Amniotic stem cell (primary cell): ENCODE measurements at regions not wholly inside any gene's neighbourhood (a gene's known extent, or its start where the extent isn't known, plus 50 kb on each side); places are given as distances from the start of the nearest gene placed in this dataset.

Experiments used
- DNase-seq: peaks from one replicate; lab custom pipeline; 2025; lab: John Stamatoyannopoulos, UW

DNA sequence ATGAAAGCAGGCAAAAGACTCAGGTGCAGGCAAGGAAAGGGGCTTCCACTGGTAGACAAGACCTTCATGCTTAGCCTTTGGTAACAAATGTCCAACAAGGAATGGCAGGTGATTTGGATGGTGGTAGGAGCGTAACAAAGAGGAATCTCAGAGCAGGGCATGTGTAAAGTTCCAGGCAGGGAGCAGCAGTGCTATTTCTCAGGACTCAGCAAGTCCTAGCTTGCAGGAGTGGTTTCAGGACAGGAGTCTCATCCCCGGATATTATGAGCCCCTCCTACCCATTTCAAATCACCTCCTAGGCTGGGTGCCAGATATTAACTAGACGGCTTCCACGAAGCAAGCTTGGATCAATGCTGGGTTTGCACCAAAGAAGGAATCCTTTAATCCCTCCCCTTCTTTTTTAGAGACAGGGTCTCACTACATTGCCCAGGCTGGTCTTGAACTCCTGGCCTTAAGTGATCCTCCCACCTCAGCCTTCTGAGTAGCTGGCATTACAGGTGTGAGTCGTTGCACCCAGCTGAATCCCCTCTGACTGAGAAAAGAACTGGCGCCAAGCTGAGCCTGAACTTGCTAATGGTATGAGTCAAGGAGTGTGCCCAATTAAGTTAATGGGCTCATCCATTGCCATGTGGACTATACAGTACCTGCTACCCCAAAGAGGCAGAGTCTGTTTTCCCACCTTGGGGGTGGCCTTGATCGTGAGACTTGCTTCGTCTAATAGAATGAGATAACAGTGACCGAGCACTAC, 190.3 kb downstream of the ARL4C start:
- no peak for DNase-seq

DNA sequence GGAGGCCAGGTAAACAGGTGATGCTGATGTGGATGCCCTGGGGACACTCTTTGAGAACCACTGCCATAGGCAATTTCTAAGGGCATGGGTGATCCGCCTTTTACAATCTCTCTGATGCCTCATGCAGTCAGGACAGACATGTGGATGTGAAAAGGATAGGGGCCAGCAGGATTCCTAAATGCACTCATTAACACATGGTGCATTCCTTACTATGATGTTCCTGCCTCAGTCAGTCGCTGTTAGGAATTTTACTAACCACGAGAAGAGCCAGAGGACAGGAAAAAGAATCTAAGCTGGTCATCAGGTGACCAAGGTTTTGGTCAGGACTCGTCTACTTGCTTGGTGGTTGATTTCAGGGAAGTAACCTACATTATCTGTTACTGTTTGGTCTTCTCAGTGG, 191.0 kb downstream of the ARL4C start:
- no peak for DNase-seq

- DNase-seq = no peak
Measured at GRCh38 chr2:234304950-234305349, 191.9 kb downstream of the ARL4C start.

GRCh38 chr2:234302664-234302991, 194.3 kb downstream of the ARL4C start:
- no peak for DNase-seq

DNA sequence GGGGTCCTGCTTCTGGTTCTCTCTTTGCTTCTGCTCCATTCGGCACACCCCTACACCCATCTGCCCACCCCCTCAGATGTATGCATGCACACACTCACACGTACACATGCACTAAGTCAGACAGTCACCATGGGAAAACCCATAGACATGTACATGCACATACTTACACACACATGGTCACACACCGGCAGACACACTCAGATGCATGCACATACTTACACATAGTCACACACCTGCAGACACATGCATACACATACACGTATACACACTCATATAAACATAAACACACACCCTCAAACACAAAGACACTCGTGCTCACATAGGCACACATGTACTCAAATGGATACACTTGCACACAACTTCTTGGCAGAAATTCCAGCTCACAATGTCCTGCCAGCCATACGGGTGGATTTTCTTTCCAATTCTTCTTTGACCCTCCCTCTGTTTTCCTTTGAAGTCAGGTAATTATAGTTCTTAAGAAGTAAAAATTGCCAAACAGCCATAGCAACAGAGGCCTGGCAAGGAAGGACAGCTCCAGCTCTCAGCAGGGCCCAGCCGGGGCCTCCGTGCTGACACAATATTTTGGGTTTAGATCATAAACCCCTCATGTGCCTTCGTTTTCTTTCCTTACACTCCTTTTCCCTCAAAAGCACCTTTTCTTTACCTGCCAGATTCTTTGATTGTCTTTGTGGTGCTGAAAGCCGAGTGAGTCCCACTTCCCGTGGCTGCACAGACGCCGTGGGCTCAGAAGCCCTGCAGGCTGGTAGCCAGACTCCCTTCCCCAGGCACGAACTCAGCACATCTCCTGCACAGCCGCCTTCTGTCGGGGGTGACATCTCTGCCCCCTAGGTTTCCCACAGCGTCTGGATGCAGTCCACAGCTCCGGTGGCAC, 195.7 kb downstream of the ARL4C start:
- DNase-seq = no peak

GRCh38 chr2:234300391-234300925, 196.4 kb downstream of the ARL4C start:
- no peak for DNase-seq

DNA sequence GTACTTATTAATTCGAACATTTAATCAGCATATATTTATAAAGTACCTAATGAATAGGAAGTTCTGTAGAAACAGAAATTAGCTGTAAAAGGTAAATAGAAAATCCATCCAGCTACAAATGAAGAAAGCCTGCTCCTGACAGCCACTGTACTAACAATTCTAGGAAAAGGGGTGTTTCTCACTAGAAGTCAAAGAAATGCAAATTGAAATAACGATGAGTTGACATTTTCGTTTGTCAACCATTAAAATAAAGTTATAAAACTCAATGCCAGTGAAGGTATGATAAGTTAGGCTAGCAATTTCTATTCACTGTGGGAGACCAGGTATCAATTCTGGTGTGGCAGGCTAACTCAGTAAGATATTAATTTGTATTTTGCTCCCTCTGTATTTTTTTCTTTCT, 198.0 kb downstream of the ARL4C start:
- DNase-seq = no peak

DNA sequence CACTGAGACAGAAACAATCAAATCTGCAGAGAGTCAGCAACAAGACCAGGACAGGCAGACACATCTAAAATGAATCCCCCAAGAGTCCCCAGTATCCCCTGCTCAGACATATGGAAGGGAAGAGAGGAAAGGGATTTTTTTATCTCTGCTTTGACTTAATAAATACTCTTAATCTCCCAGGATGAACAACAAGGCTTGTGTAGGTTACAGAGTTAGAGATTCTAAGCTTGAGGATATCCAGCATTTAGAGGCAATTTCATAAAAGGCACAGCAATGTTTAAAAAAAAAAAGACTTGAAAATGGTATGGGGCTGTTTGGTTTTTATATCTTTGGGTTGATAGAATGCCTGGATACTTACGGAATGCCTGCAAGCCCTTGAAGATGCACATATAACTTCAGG, 199.9 kb downstream of the ARL4C start:
- DNase-seq = no peak

DNA sequence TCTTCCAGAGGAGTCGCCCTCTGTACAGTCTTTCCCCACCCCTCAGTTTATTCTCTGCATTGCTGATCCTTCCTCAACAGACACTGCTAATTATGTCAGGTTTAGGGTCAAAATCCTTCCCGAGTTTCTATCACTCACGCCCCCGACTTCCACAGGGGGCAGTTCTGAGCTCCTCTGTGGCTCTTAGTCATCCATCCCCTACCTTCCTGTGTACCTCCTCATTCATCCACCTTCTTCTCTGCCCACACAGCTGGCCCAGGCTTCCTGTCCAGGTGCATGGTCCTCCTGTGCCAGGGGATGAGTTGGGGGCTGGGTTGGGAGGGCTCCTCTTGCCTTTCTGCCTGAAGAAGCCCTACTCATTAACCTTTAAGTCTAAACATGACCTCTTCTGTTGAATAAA, 202.9 kb downstream of the ARL4C start:
- no peak for DNase-seq

- DNase-seq = no peak
Measured at GRCh38 chr2:234292962-234293243, 204.0 kb downstream of the ARL4C start.

- DNase-seq = no peak
Measured at GRCh38 chr2:234292205-234292961, 204.5 kb downstream of the ARL4C start.

DNA sequence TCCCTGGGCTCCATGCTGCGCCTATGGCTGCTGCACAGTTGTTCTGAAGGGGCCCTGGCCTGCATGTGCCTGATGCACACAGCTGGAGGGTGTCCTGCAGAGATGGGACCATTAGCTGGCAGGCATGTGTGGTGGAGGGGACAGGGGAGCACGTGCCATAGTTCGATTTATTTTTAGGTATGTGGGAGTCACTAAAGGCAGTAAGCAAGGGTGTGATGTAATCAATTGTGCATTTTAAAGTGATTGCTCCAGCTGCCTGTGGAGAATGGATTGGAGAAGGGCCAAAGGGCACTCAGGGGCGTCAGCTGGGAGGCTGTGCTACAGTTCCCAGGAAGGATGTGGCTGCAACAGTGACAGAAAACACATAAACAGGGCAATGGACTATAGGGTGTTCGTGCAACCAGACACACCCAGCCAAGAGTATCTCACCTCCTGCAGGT, 205.1 kb downstream of the ARL4C start:
- DNase-seq = no peak

DNA sequence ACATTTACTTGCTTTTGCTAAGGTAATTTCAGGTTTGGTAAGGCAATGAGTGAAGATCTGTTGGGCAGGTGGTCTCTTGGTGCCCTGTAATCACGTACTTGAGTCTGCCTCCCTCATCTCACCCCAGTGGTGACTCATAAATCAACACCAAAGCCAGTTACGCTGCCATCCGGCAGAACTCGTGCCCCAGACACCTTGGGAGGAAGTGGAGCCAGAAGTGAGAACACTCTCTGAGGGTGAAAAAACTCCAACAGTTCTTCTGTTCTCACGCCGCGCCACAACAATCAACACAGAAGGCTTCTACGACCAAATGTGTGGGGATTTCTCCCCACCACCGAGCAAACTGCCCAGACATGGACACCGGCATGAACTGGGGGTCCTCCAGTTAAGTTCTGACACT, 206.2 kb downstream of the ARL4C start:
- DNase-seq = no peak

DNA sequence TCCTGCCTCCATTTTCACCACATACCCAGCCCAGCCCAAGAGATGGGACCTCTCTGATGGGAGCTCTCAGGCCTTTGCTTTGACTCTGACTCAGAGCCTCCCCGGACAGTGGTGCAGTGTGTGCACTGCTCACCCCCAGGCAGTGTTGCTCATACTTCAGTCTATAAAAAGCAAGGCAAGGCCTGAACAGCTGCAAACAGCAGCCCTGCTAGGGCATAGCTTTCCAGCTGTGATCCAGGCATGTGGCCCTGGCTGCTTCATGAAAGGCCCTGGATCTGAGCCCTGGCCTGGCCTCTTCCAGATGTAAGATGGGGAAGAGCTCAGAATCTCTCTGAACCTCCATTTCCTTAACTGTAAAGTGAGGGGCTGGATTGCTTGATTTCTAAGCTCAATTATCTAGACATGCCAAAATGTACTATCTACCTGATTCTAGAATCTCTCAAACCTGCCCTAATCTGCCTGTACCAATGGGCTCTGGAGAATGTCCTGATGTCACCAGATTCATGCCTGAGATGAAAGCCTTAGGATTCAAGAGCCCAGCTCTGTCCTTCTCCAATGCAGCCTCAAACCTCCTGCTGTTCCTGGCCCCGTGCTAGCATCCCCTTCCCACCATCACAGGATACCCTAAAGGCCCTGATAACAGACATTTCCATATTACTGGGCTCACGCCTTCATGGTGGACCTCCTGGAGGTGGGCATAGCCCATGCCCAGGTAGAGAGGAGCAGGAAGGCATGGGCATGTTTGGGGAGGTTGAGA, 206.9 kb downstream of the ARL4C start:
- DNase-seq = no peak

DNA sequence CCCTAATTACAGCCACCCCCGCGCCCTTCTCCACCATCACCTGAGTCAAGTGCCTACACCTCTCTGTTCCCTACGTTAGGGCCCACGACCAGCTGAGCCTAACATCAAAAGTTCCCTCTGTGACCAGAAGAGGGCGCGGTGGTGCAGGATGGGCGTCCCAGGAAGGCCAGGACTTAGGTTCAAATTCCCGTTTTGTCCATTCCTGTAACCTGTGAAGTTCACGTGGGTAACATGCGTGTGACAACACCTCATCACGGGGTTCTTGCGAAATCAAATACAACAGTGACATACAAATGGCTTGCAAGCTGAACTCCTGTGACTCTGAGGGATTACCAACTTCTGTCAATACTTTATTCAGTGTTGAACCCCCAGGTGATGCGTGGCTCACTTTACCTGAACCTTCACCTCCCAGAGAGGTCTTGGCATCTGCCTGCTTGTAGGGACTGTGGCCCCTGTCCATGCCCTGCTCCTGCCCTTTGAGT, 207.9 kb downstream of the ARL4C start:
- DNase-seq = no peak

- no peak for DNase-seq
Measured at GRCh38 chr2:234287650-234288049, 209.2 kb downstream of the ARL4C start.

- no peak for DNase-seq
Measured at GRCh38 chr2:234286956-234287355, 209.9 kb downstream of the ARL4C start.

DNA sequence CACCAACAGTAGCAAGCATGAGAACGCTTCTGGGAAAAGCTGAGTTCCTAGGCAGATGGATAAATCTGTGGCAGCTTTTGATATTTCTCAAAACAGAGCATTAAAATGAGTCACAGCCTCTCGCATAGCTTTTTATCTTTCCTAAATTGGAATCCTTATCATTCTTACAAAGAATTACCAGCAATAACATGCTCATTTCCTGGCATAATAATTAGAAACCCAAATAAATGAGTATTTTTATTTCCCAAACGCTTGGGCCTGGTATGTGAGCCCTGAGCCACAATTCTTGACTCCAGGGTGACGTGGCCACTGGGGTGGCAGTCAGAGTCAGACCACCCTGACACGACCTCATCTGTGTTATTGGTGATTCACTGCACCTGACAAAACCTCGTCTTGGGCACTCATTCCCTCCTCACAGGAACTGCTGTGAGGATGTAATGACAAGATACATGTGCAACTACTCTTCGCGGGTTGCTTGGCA, 210.7 kb downstream of the ARL4C start:
- no peak for DNase-seq

- DNase-seq = no peak
Measured at GRCh38 chr2:234285541-234285940, 211.3 kb downstream of the ARL4C start.

GRCh38 chr2:234279637-234280036, 217.2 kb downstream of the ARL4C start:
- DNase-seq = no peak

DNA sequence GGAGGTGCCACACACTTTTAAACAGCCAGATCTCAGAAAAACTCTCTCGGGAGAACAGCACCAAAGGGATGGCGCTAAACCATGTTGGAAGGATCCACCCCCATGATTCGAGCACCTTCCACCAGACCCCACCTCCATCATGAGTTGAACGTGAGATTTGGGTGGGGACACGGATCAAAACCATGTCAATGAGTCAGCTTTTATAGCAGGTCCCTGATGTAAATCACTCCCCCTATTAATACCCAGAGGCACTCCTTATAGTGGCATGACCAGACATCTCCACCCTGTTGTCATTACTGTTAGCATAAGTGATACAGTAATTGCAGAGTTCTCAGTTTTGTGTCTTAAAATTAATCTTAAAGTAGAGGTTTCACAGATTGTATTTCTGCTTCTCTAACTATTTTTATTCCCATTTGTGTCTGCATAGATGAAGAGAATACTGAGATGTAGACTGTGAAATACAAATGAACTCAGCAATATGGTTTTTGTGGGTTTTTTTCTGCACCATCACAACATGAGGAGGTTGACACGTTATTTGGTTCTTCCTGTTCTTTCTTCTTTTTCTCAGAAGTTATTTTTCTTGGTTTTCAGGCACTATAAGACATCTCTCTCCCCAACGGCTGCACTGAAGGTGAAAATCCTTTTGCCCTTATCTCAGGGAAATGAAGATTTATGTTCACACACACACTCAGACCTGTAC, 218.2 kb downstream of the ARL4C start:
- DNase-seq = no peak
